Fibroblast of mammary gland (primary cell): ENCODE measurements at regions not wholly inside any gene's neighbourhood (a gene's known extent, or its start where the extent isn't known, plus 50 kb on each side); places are given as distances from the start of the nearest gene placed in this dataset.

Experiments
- DNase-seq: peaks from one replicate; pipeline ENCODE4 v3.0.0-alpha.2; 2010; ENCODE audit warnings: low read depth
- H3K4me3 ChIP-seq: 2 replicates; pipeline ENCODE4 v1.5.1; 2011; ENCODE audit warnings: low read depth, mild to moderate bottlenecking, low read length, moderate library complexity; ENCODE audit not compliant: control insufficient read depth
- CTCF ChIP-seq: conservative IDR thresholded peaks from 2 replicates; pipeline ENCODE4 v1.5.1; 2011; ENCODE audit warnings: low read depth, low read length, inconsistent platforms; ENCODE audit not compliant: control insufficient read depth, insufficient read depth

DNA sequence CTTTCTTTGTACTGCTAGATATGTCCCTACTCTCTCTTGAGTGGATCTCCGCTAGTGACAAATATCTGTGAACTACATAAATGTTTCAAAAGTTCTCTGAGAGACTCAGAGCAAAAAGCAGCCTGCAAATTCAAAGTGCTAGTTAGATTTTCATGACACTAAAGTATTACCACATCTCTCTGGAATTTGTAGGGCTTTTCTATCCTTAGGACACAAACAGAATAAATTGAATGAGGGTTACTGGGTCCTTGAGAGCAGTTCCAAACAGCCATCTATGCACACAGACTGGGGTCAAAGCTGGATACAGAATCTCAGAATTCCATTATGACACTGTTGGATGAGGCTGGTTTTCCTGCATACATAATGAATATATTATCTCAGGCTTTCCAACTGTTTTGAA, 953.2 kb downstream of the DIAPH3 start:
- TF ChIP-seq CTCF = no peak
- DNase-seq = no peak
- no peak overlapping the region for H3K4me3 ChIP-seq

DNA sequence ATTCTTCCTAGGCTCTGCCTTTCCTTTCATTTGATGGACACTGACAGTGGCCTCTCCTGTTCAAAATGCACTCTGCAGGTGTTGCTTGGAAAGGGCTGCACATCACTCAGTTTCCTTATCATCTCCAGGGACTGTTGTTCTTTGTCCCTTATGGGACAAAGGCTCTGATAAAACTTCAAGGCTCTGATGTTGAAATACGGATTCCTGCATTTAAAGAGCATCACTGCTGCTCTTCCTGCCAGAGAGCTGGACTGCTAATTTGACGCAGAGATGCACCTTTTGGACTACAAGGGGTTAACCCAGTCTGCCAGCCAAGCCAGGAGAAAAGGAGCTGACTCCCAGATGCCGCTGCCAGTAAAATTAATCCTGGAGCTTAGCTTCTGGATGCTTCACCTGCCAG, 952.1 kb downstream of the DIAPH3 start:
- no peak for DNase-seq
- no peak overlapping the region for H3K4me3 ChIP-seq
- no peak for TF ChIP-seq CTCF

DNA sequence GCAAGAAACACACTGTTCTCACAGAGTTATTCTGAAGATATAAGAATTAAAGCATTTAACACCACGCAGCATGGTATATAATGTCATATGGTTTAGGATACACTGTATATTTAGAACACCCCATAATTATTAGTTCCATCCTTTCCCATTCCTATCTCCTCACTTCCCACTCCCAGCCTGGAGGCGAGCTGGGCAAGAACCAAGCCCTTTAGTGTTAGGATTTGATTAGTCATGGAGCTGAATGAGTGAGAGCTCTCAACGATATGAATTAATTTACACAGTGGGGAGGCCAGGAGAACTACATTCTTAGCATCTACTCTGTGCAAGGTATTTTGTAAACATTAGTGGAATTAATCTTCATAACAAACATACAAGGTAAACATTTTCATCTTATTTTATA, 934.3 kb downstream of the DIAPH3 start:
- no peak overlapping the region for H3K4me3 ChIP-seq
- no peak for TF ChIP-seq CTCF
- no peak for DNase-seq

GRCh38 chr13:59229861-59230260, 933.9 kb downstream of the DIAPH3 start:
- no peak for TF ChIP-seq CTCF
- no peak overlapping the region for H3K4me3 ChIP-seq
- DNase-seq = no peak

GRCh38 chr13:59230484-59231264, 933.1 kb downstream of the DIAPH3 start:
- no peak overlapping the region for H3K4me3 ChIP-seq
- no peak for TF ChIP-seq CTCF
- DNase-seq = no peak

GRCh38 chr13:59236309-59236919, 927.3 kb downstream of the DIAPH3 start:
- H3K4me3 ChIP-seq = no peak overlapping the region
- no peak for DNase-seq
- TF ChIP-seq CTCF = no peak
